Mucosa of descending colon (tissue), 3 donors: ENCODE measurements at regions not wholly inside any gene's neighbourhood (a gene's known extent, or its start where the extent isn't known, plus 50 kb on each side); places are given as distances from the start of the nearest gene placed in this dataset.

ENCODE experiments used
- ATAC-seq: fragments of 200-7000 bp; cut with Tn5 transposase; one replicate; pipeline ENCODE4 v1.9.1; 2020; ENCODE audit warnings: mild to moderate bottlenecking, moderate library complexity
- DNase-seq, 3 donors: peaks; one replicate each; pipeline ENCODE4 v3.0.0-alpha.2; 2020
- H3K36me3 ChIP-seq: fragments of 200-600 bp; one replicate; pipeline ENCODE4 v1.8.0; 2021; ENCODE audit warnings: low read depth, mild to moderate bottlenecking
- H3K4me1 ChIP-seq: fragments of 200-600 bp; one replicate; pipeline ENCODE4 v1.8.0; 2021; ENCODE audit warnings: low read depth, mild to moderate bottlenecking
- H3K4me3 ChIP-seq: fragments of 200-600 bp; one replicate; pipeline ENCODE4 v1.8.0; 2021; ENCODE audit warnings: mild to moderate bottlenecking
- H3K9me3 ChIP-seq: fragments of 200-600 bp; one replicate; pipeline ENCODE4 v1.8.0; 2021; ENCODE audit warnings: mild to moderate bottlenecking
- CTCF ChIP-seq: fragments of 200-600 bp; IDR thresholded peaks from one replicate; pipeline ENCODE4 v1.8.0; 2022; ENCODE audit warnings: antibody characterized with exemption, mild to moderate bottlenecking
- intact Hi-C, 2 donors: fragments of 100-400 bp; cut with DNase I in 1 of 2; cut with micrococcal nuclease in 1 of 2; formaldehyde crosslinking; loops; one replicate each; pipeline versions ENCODE4 v1.11.0 to v1.11.1; 2022; cut with DNase I, micrococcal nuclease
- donor health status: DM: no; HTN: no; CAD: no; lungs with moderate emphysema.
- donor health status: DM: no; HTN: no; CAD: no.
- donor health status: DM: no; HTN: yes; CAD: no.

- no peaks in the 10 kb centered on the region for H3K36me3 ChIP-seq
- intact Hi-C loops = no loop called here
- no peaks in the 10 kb centered on the region for H3K4me1 ChIP-seq
- DNase-seq (no peak), ATAC-seq (no peak)
- H3K9me3 ChIP-seq = no peaks in the 10 kb centered on the region
- no peak overlapping the region for H3K4me3 ChIP-seq
- TF ChIP-seq CTCF = no peak
Measured at GRCh38 chr21:32134441-32135130, 144.3 kb downstream of the MIS18A start.

GRCh38 chr21:32132881-32133280 lies 146.0 kb downstream of the MIS18A start:
- Histone ChIP-seq H3K36me3 (no peaks in the 10 kb centered on the region), H3K4me3 (no peak overlapping the region), H3K9me3 (no peaks in the 10 kb centered on the region), H3K4me1 (no peaks in the 10 kb centered on the region)
- TF ChIP-seq CTCF = no peak
- intact Hi-C loops = no loop called here
- ATAC-seq (no peak), DNase-seq (no peak)

DNA sequence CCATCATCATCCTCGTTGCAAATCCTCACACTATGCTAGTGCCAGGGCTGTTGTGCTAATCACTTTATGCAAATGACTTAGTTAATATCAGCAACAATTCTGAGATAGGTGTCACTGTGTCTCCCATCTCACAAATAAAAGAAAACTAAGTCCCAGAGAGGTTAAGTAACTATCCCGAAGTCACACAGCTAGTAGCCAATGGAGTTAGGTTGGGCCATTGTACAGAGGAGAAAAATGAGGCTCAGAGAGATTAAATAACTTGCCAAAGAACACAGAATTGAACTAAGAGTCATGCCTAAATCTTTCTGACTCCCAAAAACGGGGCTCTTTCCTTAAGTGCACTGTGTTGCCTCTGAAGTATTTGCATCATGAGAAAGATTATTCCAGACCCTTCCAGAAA lies 146.4 kb downstream of the MIS18A start:
- TF ChIP-seq CTCF = no peak
- ATAC-seq (no peak), DNase-seq (no peak)
- Histone ChIP-seq H3K36me3 (no peaks in the 10 kb centered on the region), H3K9me3 (no peaks in the 10 kb centered on the region), H3K4me1 (no peaks in the 10 kb centered on the region), H3K4me3 (no peak overlapping the region)
- intact Hi-C loops = no loop called here

DNA sequence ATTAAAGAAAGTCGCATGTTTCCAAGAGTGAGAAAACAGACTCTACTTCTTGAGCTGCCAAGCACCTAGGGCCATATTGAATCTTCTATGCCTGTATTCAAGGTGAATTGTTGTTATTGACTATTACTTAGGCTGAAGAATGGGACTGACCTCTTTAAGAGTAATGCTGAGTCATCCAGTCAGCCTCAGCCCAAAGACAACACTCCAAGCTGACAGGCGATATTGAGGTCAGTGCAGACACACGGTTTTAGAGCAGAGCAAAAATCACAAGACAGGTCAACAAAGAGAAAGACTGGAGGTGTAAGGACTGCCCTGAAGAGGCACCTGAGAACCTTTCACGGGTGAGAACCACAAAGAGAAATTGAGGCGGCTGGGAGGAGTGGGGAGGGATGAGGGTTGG lies 146.9 kb downstream of the MIS18A start:
- TF ChIP-seq CTCF = no peak
- Histone ChIP-seq H3K4me1 (no peaks in the 10 kb centered on the region), H3K4me3 (no peak overlapping the region), H3K36me3 (no peaks in the 10 kb centered on the region), H3K9me3 (no peaks in the 10 kb centered on the region)
- ATAC-seq (no peak), DNase-seq (no peak)
- intact Hi-C loops = no loop called here

DNA sequence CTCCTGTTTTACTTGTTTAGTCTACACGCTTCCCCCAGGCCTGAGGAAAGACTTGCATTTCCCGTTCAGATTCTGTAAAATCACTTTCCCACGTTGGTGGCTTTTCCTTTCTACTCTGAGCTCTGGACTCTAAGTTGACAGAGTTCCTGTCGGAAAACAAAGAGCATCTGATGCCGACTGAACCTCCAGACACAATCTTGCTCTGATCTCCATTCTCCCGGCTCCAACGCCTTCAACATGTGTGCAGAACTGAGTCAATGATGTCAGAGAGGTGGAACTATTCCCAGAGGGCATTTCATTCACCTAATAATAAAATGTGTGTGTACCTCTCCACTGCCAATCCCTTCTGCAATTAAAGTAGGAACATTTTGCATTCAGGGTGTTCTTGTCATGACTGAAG lies 147.7 kb downstream of the MIS18A start:
- Histone ChIP-seq H3K4me3 (no peak overlapping the region), H3K4me1 (no peaks in the 10 kb centered on the region), H3K9me3 (no peaks in the 10 kb centered on the region), H3K36me3 (no peaks in the 10 kb centered on the region)
- TF ChIP-seq CTCF = no peak
- ATAC-seq (no peak), DNase-seq (no peak)
- intact Hi-C loops = no loop called here
